HEK293 (cell line): ENCODE measurements at regions not wholly inside any gene's neighbourhood (a gene's known extent, or its start where the extent isn't known, plus 50 kb on each side); places are given as distances from the start of the nearest gene placed in this dataset.

Experiments
- CTCF ChIA-PET: fragments of 350-600 bp; formaldehyde crosslinking; extraction: SDS; loops from one replicate; lab custom pipeline; 2021; ENCODE audit warnings: antibody characterized with exemption; lab: Yijun Ruan, JAX
- POLR2A ChIA-PET: fragments of 300-600 bp; formaldehyde crosslinking; extraction: SDS; loops from one replicate; lab custom pipeline; 2020; ENCODE audit warnings: antibody characterized with exemption, inconsistent platforms; lab: Yijun Ruan, JAX
- H3K27ac ChIP-seq: fragments of 200-500 bp; sonication (Bioruptor generic); 2 replicates; pipeline ENCODE4 v1.5.1; 2014; ENCODE audit warnings: low read depth, low read length, control low read depth, inconsistent platforms; ENCODE audit errors: extremely low read depth
- H3K36me3 ChIP-seq, 2 experiments: fragments of 200-500 bp in 1 of 2; sonication (Bioruptor generic) in 1 of 2; 1 replicate in 1 of 2; 2 replicates in 1 of 2; pipeline ENCODE4 v1.5.1; 2014 to 2017; ENCODE audit warnings: inconsistent platforms in 2 of 2, low read length in 2 of 2; ENCODE audit not compliant: control insufficient read depth in 2 of 2, insufficient read depth in 1 of 2
- H3K4me1 ChIP-seq: fragments of 200-500 bp; sonication (Bioruptor generic); 2 replicates; pipeline ENCODE4 v1.5.1; 2014; ENCODE audit warnings: mild to moderate bottlenecking, low read length, inconsistent platforms; ENCODE audit not compliant: control insufficient read depth, insufficient read depth
- H3K4me3 ChIP-seq: 2 replicates; pipeline ENCODE4 v1.5.1; 2011; ENCODE audit warnings: low read depth, mild to moderate bottlenecking, control low read depth, low read length, moderate library complexity
- H3K9me3 ChIP-seq: fragments of 200-500 bp; sonication (Bioruptor generic); 2 replicates; pipeline ENCODE4 v1.5.1; 2014; ENCODE audit warnings: low read depth, low read length, inconsistent platforms; ENCODE audit not compliant: control insufficient read depth, insufficient read depth
- AEBP2 ChIP-seq: fragments of 450-650 bp; formaldehyde crosslinking; IDR thresholded peaks from 2 replicates; pipeline ENCODE4 v1.5.1; 2016; ENCODE audit warnings: missing biosample characterization, missing genetic modification characterization, borderline replicate concordance
- ATF2 ChIP-seq: fragments of 450-650 bp; formaldehyde crosslinking; IDR thresholded peaks from 2 replicates; pipeline ENCODE4 v1.5.1; 2016; ENCODE audit warnings: missing biosample characterization, missing genetic modification characterization, low read depth
- BCL11A ChIP-seq: fragments of 450-650 bp; formaldehyde crosslinking; IDR thresholded peaks from 2 replicates; pipeline ENCODE4 v1.5.1; 2016; ENCODE audit warnings: low read depth, missing biosample characterization, missing genetic modification characterization
- GFI1B ChIP-seq: fragments of 450-650 bp; formaldehyde crosslinking; IDR thresholded peaks from 2 replicates; pipeline ENCODE4 v1.5.1; 2016; ENCODE audit warnings: missing biosample characterization, missing genetic modification characterization
- HOXD13 ChIP-seq: sonication (generic); formaldehyde crosslinking; IDR thresholded peaks from 2 replicates; pipeline ENCODE4 v1.8.0; 2022; ENCODE audit warnings: missing genetic modification reagents, borderline replicate concordance
- IKZF3 ChIP-seq: fragments of 450-650 bp; IDR thresholded peaks from 2 replicates; pipeline ENCODE4 v1.5.0; 2018; ENCODE audit warnings: missing biosample characterization, mild to moderate bottlenecking, missing genetic modification characterization, moderate library complexity
- INSM2 ChIP-seq: fragments of 450-650 bp; formaldehyde crosslinking; IDR thresholded peaks from 2 replicates; pipeline ENCODE4 v1.5.1; 2016; ENCODE audit warnings: missing biosample characterization, missing genetic modification characterization
- KLF1 ChIP-seq: fragments of 450-650 bp; formaldehyde crosslinking; IDR thresholded peaks from 2 replicates; pipeline ENCODE4 v1.5.1; 2016; ENCODE audit warnings: missing biosample characterization, missing genetic modification characterization
- PATZ1 ChIP-seq: fragments of 450-650 bp; formaldehyde crosslinking; IDR thresholded peaks from 2 replicates; pipeline ENCODE4 v1.5.1; 2016; ENCODE audit warnings: missing biosample characterization, missing genetic modification characterization
- SP7 ChIP-seq: fragments of 450-650 bp; formaldehyde crosslinking; IDR thresholded peaks from 2 replicates; pipeline ENCODE4 v1.5.1; 2016; ENCODE audit warnings: missing biosample characterization, missing genetic modification characterization
- ZBTB20 ChIP-seq: fragments of 450-650 bp; formaldehyde crosslinking; IDR thresholded peaks from 2 replicates; pipeline ENCODE4 v1.5.1; 2016; ENCODE audit warnings: missing biosample characterization, missing genetic modification characterization
- ZNF157 ChIP-seq: fragments of 450-650 bp; formaldehyde crosslinking; IDR thresholded peaks from 2 replicates; pipeline ENCODE4 v1.5.1; 2016; ENCODE audit warnings: missing biosample characterization, missing genetic modification characterization
- ZNF16 ChIP-seq: fragments of 450-650 bp; formaldehyde crosslinking; IDR thresholded peaks from 2 replicates; pipeline ENCODE4 v1.5.1; 2016; ENCODE audit warnings: low read depth, missing biosample characterization, missing genetic modification characterization
- ZNF18 ChIP-seq: fragments of 450-650 bp; formaldehyde crosslinking; IDR thresholded peaks from 2 replicates; pipeline ENCODE4 v1.5.1; 2016; ENCODE audit warnings: missing biosample characterization, missing genetic modification characterization
- ZNF335 ChIP-seq: fragments of 450-650 bp; formaldehyde crosslinking; conservative IDR thresholded peaks from 2 replicates; pipeline ENCODE4 v1.5.1; 2016; ENCODE audit warnings: missing biosample characterization, missing genetic modification characterization
- ZNF423 ChIP-seq: fragments of 450-650 bp; formaldehyde crosslinking; IDR thresholded peaks from 2 replicates; pipeline ENCODE4 v1.5.1; 2016; ENCODE audit warnings: missing biosample characterization, missing genetic modification characterization
- ZNF426 ChIP-seq: fragments of 450-650 bp; formaldehyde crosslinking; IDR thresholded peaks from 2 replicates; pipeline ENCODE4 v1.5.1; 2017; ENCODE audit warnings: missing biosample characterization, missing genetic modification characterization, mild to moderate bottlenecking, inconsistent platforms, moderate library complexity
- ZNF473 ChIP-seq: fragments of 450-650 bp; formaldehyde crosslinking; IDR thresholded peaks from 2 replicates; pipeline ENCODE4 v1.5.1; 2017; ENCODE audit warnings: missing biosample characterization, missing genetic modification characterization
- ZNF639 ChIP-seq: fragments of 450-650 bp; formaldehyde crosslinking; IDR thresholded peaks from 2 replicates; pipeline ENCODE4 v1.5.1; 2016; ENCODE audit warnings: missing biosample characterization, missing genetic modification characterization
- ZNF670 ChIP-seq: fragments of 450-650 bp; formaldehyde crosslinking; IDR thresholded peaks from 2 replicates; pipeline ENCODE4 v1.5.1; 2016; ENCODE audit warnings: missing biosample characterization, missing genetic modification characterization, low read depth
- ZNF707 ChIP-seq: fragments of 450-650 bp; formaldehyde crosslinking; IDR thresholded peaks from 2 replicates; pipeline ENCODE4 v1.5.1; 2016; ENCODE audit warnings: missing biosample characterization, missing genetic modification characterization
- ZNF76 ChIP-seq: fragments of 450-650 bp; formaldehyde crosslinking; IDR thresholded peaks from 2 replicates; pipeline ENCODE4; 2016; ENCODE audit warnings: low read depth, missing biosample characterization, missing genetic modification characterization, borderline replicate concordance
- ZNF792 ChIP-seq: fragments of 450-650 bp; formaldehyde crosslinking; IDR thresholded peaks from 2 replicates; pipeline ENCODE4 v1.5.1; 2016; ENCODE audit warnings: missing biosample characterization, missing genetic modification characterization

GRCh38 chr2:60352491-60353405 is 200.7 kb downstream of the BCL11A start (continued):
- TF ChIP-seq ZNF707 (tag by site-specific recombination) (no peak), HOXD13 (CRISPR knock-in tag) (no peak), IKZF3 (tag by site-specific recombination) (no peak), KLF1 (tag by site-specific recombination) (no peak), ZNF16 (no peak), ZNF426 (tag by site-specific recombination) (no peak), BCL11A (tag by site-specific recombination) (no peak), ZNF157 (no peak)

- Histone ChIP-seq H3K36me3 (no peaks in the 10 kb centered on the region), H3K4me3 (no peak overlapping the region), H3K27ac (no peak overlapping the region), H3K4me1 (no peaks in the 10 kb centered on the region)
- CTCF ChIA-PET, result interaction anchor here (0.5 to 0.7 kb wide), 2 partner anchors 270 to 302 kb away, joined by 3 to 4 read pairs; no protein-coding TSS in a partner anchor
- TF ChIP-seq ZNF473 (tag by site-specific recombination) (no peak), ZNF423 (tag by site-specific recombination) (no peak), PATZ1 (no peak), ZNF639 (tag by site-specific recombination) (no peak), SP7 (tag by site-specific recombination) (no peak), INSM2 (tag by site-specific recombination) (no peak), ZBTB20 (tag by site-specific recombination) (no peak), ZNF792 (tag by site-specific recombination) (no peak), GFI1B (no peak), ZNF670 (tag by site-specific recombination) (no peak), ATF2 (tag by site-specific recombination) (no peak), ZNF76 (tag by site-specific recombination) (no peak), AEBP2 (no peak), ZNF18 (no peak), ZNF335 (no peak)
- TF ChIP-seq, all 188 proteins: peak for 0
- H3K9me3 ChIP-seq, result no peaks in the 10 kb centered on the region
- POLR2A ChIA-PET, result no interaction called here
Measured at GRCh38 chr2:60351802-60352201, 201.7 kb downstream of the BCL11A start.
